ENCODE measurements at regions not wholly inside any gene's neighbourhood (a gene's known extent, or its start where the extent isn't known, plus 50 kb on each side); places are given as distances from the start of the nearest gene placed in this dataset.

DNA sequence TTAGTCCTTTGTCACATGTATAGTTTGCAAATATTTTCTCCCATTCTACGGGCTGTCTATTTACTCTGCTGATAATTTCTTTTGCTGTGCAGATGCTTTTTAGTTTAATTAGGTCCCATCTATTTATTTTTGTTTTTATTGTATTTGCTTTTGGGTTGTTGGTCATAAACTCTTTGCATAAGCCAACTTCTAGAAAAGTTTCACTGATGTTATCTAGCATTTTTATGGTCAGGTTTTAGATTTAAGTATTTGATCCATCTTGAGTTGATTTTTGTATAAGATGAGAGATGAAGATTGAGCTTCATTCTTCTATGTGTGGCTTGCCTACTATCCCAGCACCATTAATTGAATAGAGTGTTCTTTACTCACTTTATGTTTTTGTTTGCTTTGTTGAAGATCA lies 1008.4 kb upstream of the ATXN7L3B start (continued):
- TF ChIP-seq, protein P1, sequence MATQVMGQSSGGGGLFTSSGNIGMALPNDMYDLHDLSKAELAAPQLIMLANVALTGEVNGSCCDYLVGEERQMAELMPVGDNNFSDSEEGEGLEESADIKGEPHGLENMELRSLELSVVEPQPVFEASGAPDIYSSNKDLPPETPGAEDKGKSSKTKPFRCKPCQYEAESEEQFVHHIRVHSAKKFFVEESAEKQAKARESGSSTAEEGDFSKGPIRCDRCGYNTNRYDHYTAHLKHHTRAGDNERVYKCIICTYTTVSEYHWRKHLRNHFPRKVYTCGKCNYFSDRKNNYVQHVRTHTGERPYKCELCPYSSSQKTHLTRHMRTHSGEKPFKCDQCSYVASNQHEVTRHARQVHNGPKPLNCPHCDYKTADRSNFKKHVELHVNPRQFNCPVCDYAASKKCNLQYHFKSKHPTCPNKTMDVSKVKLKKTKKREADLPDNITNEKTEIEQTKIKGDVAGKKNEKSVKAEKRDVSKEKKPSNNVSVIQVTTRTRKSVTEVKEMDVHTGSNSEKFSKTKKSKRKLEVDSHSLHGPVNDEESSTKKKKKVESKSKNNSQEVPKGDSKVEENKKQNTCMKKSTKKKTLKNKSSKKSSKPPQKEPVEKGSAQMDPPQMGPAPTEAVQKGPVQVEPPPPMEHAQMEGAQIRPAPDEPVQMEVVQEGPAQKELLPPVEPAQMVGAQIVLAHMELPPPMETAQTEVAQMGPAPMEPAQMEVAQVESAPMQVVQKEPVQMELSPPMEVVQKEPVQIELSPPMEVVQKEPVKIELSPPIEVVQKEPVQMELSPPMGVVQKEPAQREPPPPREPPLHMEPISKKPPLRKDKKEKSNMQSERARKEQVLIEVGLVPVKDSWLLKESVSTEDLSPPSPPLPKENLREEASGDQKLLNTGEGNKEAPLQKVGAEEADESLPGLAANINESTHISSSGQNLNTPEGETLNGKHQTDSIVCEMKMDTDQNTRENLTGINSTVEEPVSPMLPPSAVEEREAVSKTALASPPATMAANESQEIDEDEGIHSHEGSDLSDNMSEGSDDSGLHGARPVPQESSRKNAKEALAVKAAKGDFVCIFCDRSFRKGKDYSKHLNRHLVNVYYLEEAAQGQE (IDR thresholded peaks at IDR 0.05; ENCODE audit: unreplicated experiment), result no peak
- no peak for TF ChIP-seq ZNF331 (CRISPR knock-in tag; IDR thresholded peaks at IDR 0.05; ENCODE audit: low read depth)
- TF ChIP-seq CREB1 (CRISPR knock-in tag; IDR thresholded peaks at IDR 0.05; ENCODE audit: low read depth), result no peak
- TF ChIP-seq, protein P2, sequence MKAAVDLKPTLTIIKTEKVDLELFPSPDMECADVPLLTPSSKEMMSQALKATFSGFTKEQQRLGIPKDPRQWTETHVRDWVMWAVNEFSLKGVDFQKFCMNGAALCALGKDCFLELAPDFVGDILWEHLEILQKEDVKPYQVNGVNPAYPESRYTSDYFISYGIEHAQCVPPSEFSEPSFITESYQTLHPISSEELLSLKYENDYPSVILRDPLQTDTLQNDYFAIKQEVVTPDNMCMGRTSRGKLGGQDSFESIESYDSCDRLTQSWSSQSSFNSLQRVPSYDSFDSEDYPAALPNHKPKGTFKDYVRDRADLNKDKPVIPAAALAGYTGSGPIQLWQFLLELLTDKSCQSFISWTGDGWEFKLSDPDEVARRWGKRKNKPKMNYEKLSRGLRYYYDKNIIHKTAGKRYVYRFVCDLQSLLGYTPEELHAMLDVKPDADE (IDR thresholded peaks at IDR 0.05), result no peak
- no peak for TF ChIP-seq NANOG (IDR thresholded peaks at IDR 0.05; ENCODE audit: borderline replicate concordance)
- TF ChIP-seq, protein P3, sequence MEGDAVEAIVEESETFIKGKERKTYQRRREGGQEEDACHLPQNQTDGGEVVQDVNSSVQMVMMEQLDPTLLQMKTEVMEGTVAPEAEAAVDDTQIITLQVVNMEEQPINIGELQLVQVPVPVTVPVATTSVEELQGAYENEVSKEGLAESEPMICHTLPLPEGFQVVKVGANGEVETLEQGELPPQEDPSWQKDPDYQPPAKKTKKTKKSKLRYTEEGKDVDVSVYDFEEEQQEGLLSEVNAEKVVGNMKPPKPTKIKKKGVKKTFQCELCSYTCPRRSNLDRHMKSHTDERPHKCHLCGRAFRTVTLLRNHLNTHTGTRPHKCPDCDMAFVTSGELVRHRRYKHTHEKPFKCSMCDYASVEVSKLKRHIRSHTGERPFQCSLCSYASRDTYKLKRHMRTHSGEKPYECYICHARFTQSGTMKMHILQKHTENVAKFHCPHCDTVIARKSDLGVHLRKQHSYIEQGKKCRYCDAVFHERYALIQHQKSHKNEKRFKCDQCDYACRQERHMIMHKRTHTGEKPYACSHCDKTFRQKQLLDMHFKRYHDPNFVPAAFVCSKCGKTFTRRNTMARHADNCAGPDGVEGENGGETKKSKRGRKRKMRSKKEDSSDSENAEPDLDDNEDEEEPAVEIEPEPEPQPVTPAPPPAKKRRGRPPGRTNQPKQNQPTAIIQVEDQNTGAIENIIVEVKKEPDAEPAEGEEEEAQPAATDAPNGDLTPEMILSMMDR (conservative IDR thresholded peaks at IDR 0.05; ENCODE audit: low read depth in 2 of 2), result no peak
- no peak for TF ChIP-seq JUNB (IDR thresholded peaks at IDR 0.05; ENCODE audit: unreplicated experiment)

DNA sequence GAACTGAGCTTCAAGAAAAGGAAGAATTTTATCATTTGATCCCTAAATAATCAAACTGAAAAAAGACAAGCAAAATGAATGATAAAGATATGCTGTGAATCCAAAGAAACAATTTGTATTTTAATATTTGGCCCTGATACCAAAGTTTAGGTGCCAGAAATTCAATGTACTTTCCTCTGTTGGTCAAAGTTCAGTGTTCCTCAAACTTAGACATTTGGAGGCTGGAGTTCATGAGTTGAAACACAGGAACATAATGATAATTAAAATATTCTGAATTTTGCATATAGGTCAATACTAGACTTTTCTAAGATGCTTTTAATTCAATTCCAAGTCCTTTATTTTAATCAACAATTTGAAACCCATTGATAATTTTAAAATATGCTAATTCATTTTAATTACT lies 1007.7 kb upstream of the ATXN7L3B start:
- H3K27ac ChIP-seq (ENCODE audit: low read depth), result no peak overlapping the region
- H3K36me3 ChIP-seq (ENCODE audit: insufficient read depth), result no peaks in the 10 kb centered on the region
- Mint-ChIP-seq H3K9me3 (no peaks in the 10 kb centered on the region; the same call in 1 of the 3 replicates), H3K27me3 (ENCODE audit: insufficient read depth, low read depth, poor library complexity) (no peaks in the 10 kb centered on the region), H3K27ac (no peak overlapping the region), H3K4me1 (peaks cover 5% of the 10 kb centered on the region), H3K36me3 (ENCODE audit: low read depth) (no peaks in the 10 kb centered on the region), H3K4me3 (no peak overlapping the region)
- H3K27me3 ChIP-seq (ENCODE audit: insufficient read depth), result no peaks in the 10 kb centered on the region
- no peaks in the 10 kb centered on the region for H3K79me2 ChIP-seq (replicated peaks; ENCODE audit: insufficient read depth)
- no peak for ATAC-seq
- DNase-seq (ENCODE audit: low spot score), result no peak
- no peak overlapping the region for H3K4me3 ChIP-seq
- no peaks in the 10 kb centered on the region for H3F3A ChIP-seq (replicated peaks; ENCODE audit: low read depth)
- no peaks in the 10 kb centered on the region for H4K20me1 ChIP-seq (replicated peaks; ENCODE audit: insufficient read depth)
- H3K9me2 ChIP-seq (ENCODE audit: insufficient read depth), result no peaks in the 10 kb centered on the region
- H3K4me2 ChIP-seq, result no peak overlapping the region
- peaks cover 7% of the 10 kb centered on the region for H3K4me1 ChIP-seq (ENCODE audit: insufficient read depth)
- H2AFZ ChIP-seq, result no peak overlapping the region
- TF ChIP-seq ZNF331 (CRISPR knock-in tag; IDR thresholded peaks at IDR 0.05; ENCODE audit: low read depth) (no peak), ZNF114 (CRISPR knock-in tag; IDR thresholded peaks at IDR 0.05) (no peak), JUNB (IDR thresholded peaks at IDR 0.05; ENCODE audit: unreplicated experiment) (no peak), NANOG (IDR thresholded peaks at IDR 0.05; ENCODE audit: borderline replicate concordance) (no peak), CREB1 (CRISPR knock-in tag; IDR thresholded peaks at IDR 0.05; ENCODE audit: low read depth) (no peak)
- TF ChIP-seq, protein P4, sequence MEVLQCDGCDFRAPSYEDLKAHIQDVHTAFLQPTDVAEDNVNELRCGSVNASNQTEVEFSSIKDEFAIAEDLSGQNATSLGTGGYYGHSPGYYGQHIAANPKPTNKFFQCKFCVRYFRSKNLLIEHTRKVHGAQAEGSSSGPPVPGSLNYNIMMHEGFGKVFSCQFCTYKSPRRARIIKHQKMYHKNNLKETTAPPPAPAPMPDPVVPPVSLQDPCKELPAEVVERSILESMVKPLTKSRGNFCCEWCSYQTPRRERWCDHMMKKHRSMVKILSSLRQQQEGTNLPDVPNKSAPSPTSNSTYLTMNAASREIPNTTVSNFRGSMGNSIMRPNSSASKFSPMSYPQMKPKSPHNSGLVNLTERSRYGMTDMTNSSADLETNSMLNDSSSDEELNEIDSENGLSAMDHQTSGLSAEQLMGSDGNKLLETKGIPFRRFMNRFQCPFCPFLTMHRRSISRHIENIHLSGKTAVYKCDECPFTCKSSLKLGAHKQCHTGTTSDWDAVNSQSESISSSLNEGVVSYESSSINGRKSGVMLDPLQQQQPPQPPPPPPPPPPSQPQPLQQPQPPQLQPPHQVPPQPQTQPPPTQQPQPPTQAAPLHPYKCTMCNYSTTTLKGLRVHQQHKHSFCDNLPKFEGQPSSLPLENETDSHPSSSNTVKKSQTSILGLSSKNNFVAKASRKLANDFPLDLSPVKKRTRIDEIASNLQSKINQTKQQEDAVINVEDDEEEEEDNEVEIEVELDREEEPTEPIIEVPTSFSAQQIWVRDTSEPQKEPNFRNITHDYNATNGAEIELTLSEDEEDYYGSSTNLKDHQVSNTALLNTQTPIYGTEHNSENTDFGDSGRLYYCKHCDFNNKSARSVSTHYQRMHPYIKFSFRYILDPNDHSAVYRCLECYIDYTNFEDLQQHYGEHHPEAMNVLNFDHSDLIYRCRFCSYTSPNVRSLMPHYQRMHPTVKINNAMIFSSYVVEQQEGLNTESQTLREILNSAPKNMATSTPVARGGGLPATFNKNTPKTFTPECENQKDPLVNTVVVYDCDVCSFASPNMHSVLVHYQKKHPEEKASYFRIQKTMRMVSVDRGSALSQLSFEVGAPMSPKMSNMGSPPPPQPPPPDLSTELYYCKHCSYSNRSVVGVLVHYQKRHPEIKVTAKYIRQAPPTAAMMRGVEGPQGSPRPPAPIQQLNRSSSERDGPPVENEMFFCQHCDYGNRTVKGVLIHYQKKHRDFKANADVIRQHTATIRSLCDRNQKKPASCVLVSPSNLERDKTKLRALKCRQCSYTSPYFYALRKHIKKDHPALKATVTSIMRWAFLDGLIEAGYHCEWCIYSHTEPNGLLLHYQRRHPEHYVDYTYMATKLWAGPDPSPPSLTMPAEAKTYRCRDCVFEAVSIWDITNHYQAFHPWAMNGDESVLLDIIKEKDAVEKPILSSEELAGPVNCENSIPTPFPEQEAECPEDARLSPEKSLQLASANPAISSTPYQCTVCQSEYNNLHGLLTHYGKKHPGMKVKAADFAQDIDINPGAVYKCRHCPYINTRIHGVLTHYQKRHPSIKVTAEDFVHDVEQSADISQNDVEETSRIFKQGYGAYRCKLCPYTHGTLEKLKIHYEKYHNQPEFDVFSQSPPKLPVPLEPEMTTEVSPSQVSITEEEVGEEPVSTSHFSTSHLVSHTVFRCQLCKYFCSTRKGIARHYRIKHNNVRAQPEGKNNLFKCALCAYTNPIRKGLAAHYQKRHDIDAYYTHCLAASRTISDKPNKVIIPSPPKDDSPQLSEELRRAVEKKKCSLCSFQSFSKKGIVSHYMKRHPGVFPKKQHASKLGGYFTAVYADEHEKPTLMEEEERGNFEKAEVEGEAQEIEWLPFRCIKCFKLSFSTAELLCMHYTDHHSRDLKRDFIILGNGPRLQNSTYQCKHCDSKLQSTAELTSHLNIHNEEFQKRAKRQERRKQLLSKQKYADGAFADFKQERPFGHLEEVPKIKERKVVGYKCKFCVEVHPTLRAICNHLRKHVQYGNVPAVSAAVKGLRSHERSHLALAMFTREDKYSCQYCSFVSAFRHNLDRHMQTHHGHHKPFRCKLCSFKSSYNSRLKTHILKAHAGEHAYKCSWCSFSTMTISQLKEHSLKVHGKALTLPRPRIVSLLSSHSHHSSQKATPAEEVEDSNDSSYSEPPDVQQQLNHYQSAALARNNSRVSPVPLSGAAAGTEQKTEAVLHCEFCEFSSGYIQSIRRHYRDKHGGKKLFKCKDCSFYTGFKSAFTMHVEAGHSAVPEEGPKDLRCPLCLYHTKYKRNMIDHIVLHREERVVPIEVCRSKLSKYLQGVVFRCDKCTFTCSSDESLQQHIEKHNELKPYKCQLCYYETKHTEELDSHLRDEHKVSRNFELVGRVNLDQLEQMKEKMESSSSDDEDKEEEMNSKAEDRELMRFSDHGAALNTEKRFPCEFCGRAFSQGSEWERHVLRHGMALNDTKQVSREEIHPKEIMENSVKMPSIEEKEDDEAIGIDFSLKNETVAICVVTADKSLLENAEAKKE (CRISPR knock-in tag; IDR thresholded peaks at IDR 0.05), result no peak
- TF ChIP-seq, protein P2 (IDR thresholded peaks at IDR 0.05), result no peak

All from GM23338 (cell line).